Retinal pigment epithelial cell (primary cell): ENCODE measurements at regions not wholly inside any gene's neighbourhood (a gene's known extent, or its start where the extent isn't known, plus 50 kb on each side); places are given as distances from the start of the nearest gene placed in this dataset.

Experiments used
- DNase-seq: peaks from one replicate; pipeline ENCODE4 v3.0.0-alpha.2; 2010; ENCODE audit warnings: low read depth
- H3K4me3 ChIP-seq: 2 replicates; pipeline ENCODE4 v1.5.1; 2011; ENCODE audit warnings: mild to moderate bottlenecking, low read length, control low read depth, moderate library complexity
- CTCF ChIP-seq: conservative IDR thresholded peaks from 2 replicates; pipeline ENCODE4 v1.5.1; 2011; ENCODE audit warnings: low read depth, low read length, control low read depth, inconsistent platforms

GRCh38 chr2:215882689-215883088, 130.7 kb downstream of the MREG start:
- no peak for DNase-seq
- no peak overlapping the region for H3K4me3 ChIP-seq
- TF ChIP-seq CTCF: no peak

GRCh38 chr2:215881582-215881981, 131.8 kb downstream of the MREG start:
- no peak for TF ChIP-seq CTCF
- no peak for DNase-seq
- no peak overlapping the region for H3K4me3 ChIP-seq

GRCh38 chr2:215880970-215881369, 132.4 kb downstream of the MREG start:
- no peak for DNase-seq

GRCh38 chr2:215879977-215880940, 133.1 kb downstream of the MREG start:
- no peak for DNase-seq

More at GRCh38 chr2:215880970-215881369, 132.4 kb downstream of the MREG start:
- H3K4me3 ChIP-seq: no peak overlapping the region
- no peak for TF ChIP-seq CTCF

GRCh38 chr2:215879331-215879730, 134.0 kb downstream of the MREG start:
- no peak overlapping the region for H3K4me3 ChIP-seq
- DNase-seq: no peak
- no peak for TF ChIP-seq CTCF

More at GRCh38 chr2:215879977-215880940, 133.1 kb downstream of the MREG start:
- no peak for TF ChIP-seq CTCF
- H3K4me3 ChIP-seq: no peak overlapping the region

GRCh38 chr2:215878476-215879063, 134.8 kb downstream of the MREG start:
- TF ChIP-seq CTCF: no peak
- no peak for DNase-seq
- H3K4me3 ChIP-seq: no peak overlapping the region

GRCh38 chr2:215876937-215877238, 136.5 kb downstream of the MREG start:
- no peak for TF ChIP-seq CTCF
- H3K4me3 ChIP-seq: no peak overlapping the region
- DNase-seq: no peak
